IMR-90 (cell line): ENCODE measurements at regions not wholly inside any gene's neighbourhood (a gene's known extent, or its start where the extent isn't known, plus 50 kb on each side); places are given as distances from the start of the nearest gene placed in this dataset.
"Not testable (repeated sequence)": the region's sequence is repeated elsewhere in the genome, so short reads cannot be mapped to it uniquely, and the experiment has no call there.

Experiments
- ATAC-seq: fragments of 200-7000 bp; cut with Tn5 transposase; 2 replicates; pipeline ENCODE4 v1.9.1; 2020; ENCODE audit warnings: low read depth, mild to moderate bottlenecking, moderate library complexity
- BruUV-seq: library from RNA; stranded (reverse); fragments of 400-500 nt; replicated peaks from 2 replicates; lab custom pipeline; 2021; lab: Mats Ljungman, UMichigan
- CTCF ChIA-PET: fragments of 300-600 bp; formaldehyde crosslinking; extraction: SDS; loops from one replicate; lab custom pipeline; 2021; ENCODE audit warnings: antibody characterized with exemption; lab: Yijun Ruan, JAX
- POLR2A ChIA-PET: fragments of 300-600 bp; sonication (Branson Sonifier 250); formaldehyde crosslinking; loops from one replicate; lab custom pipeline; 2022; ENCODE audit warnings: antibody characterized with exemption; ENCODE audit not compliant: unreplicated experiment; lab: Charles Lee
- DNase-seq: peaks from one replicate; pipeline ENCODE4 v3.0.0; 2013
- H2AFZ ChIP-seq: replicated peaks from 2 replicates; pipeline ENCODE3; 2013; ENCODE audit warnings: low read length, mild to moderate bottlenecking; ENCODE audit not compliant: poor library complexity
- H2AK5ac ChIP-seq: 2 replicates; pipeline ENCODE4 v1.6.1; 2013; ENCODE audit warnings: low read depth, low read length, inconsistent platforms
- H2AK9ac ChIP-seq: replicated peaks from 2 replicates; pipeline ENCODE3; 2013; ENCODE audit warnings: mild to moderate bottlenecking, low read depth, low read length, moderate library complexity; ENCODE audit not compliant: poor library complexity
- H2BK120ac ChIP-seq: 2 replicates; pipeline ENCODE4 v1.6.1; 2013; ENCODE audit warnings: low read depth, low read length, inconsistent platforms
- H2BK15ac ChIP-seq: 3 replicates; pipeline ENCODE4 v1.6.1; 2013; ENCODE audit warnings: low read depth, low read length, inconsistent platforms
- H2BK20ac ChIP-seq: 2 replicates; pipeline ENCODE4 v1.6.1; 2013; ENCODE audit warnings: low read depth, mild to moderate bottlenecking, inconsistent platforms, low read length, moderate library complexity
- H2BK5ac ChIP-seq: 2 replicates; pipeline ENCODE4 v1.6.1; 2013; ENCODE audit warnings: mild to moderate bottlenecking, low read depth, low read length, inconsistent platforms; ENCODE audit not compliant: poor library complexity, severe bottlenecking
- H3K14ac ChIP-seq: replicated peaks from 2 replicates; pipeline ENCODE4 v1.6.1; 2013; ENCODE audit warnings: low read depth, low read length, inconsistent platforms
- H3K18ac ChIP-seq: 2 replicates; pipeline ENCODE4 v1.6.1; 2013; ENCODE audit warnings: low read depth, low read length, control low read depth
- H3K23ac ChIP-seq: 2 replicates; pipeline ENCODE4 v1.6.1; 2013; ENCODE audit warnings: low read depth, low read length, inconsistent platforms
- H3K27ac ChIP-seq: 2 replicates; pipeline ENCODE4 v1.5.1; 2013; ENCODE audit warnings: mild to moderate bottlenecking, control low read depth, low read length; ENCODE audit not compliant: insufficient read depth
- H3K27me3 ChIP-seq: 2 replicates; pipeline ENCODE4 v1.6.1; 2013; ENCODE audit warnings: low read length; ENCODE audit not compliant: control insufficient read depth, insufficient read depth
- H3K36me3 ChIP-seq: 2 replicates; pipeline ENCODE4 v1.6.1; 2013; ENCODE audit warnings: low read length, mixed read lengths; ENCODE audit not compliant: control insufficient read depth, insufficient read depth
- H3K4ac ChIP-seq: 2 replicates; pipeline ENCODE4 v1.6.1; 2013; ENCODE audit warnings: low read depth, low read length, inconsistent platforms
- H3K4me1 ChIP-seq: 2 replicates; pipeline ENCODE4 v1.6.1; 2013; ENCODE audit warnings: low read length, mixed read lengths; ENCODE audit not compliant: control insufficient read depth, insufficient read depth
- H3K4me2 ChIP-seq: 2 replicates; pipeline ENCODE4 v1.6.1; 2013; ENCODE audit warnings: low read depth, mild to moderate bottlenecking, control low read depth, low read length, moderate library complexity
- H3K4me3 ChIP-seq: 2 replicates; pipeline ENCODE4 v1.5.1; 2013; ENCODE audit warnings: low read depth, mild to moderate bottlenecking, control low read depth, low read length, moderate library complexity; ENCODE audit not compliant: insufficient read depth
- H3K56ac ChIP-seq: 2 replicates; pipeline ENCODE4 v1.6.1; 2013; ENCODE audit warnings: low read length, inconsistent platforms; ENCODE audit not compliant: insufficient read depth; ENCODE audit errors: extremely low read depth
- H3K79me1 ChIP-seq, 2 experiments: 2 replicates each; pipeline ENCODE4 v1.6.1; 2013; ENCODE audit warnings: low read length in 2 of 2, inconsistent platforms in 1 of 2, low read depth in 1 of 2
- H3K9ac ChIP-seq: 2 replicates; pipeline ENCODE4 v1.6.1; 2013; ENCODE audit warnings: low read depth, low read length, control low read depth
- H3K9me1 ChIP-seq: 2 replicates; pipeline ENCODE4 v1.6.1; 2013; ENCODE audit warnings: low read length, inconsistent platforms; ENCODE audit not compliant: insufficient read depth
- H3K9me3 ChIP-seq: 2 replicates; pipeline ENCODE4 v1.6.1; 2013; ENCODE audit warnings: low read length; ENCODE audit not compliant: control insufficient read depth, insufficient read depth
- H4K20me1 ChIP-seq: 2 replicates; pipeline ENCODE4 v1.6.1; 2013; ENCODE audit warnings: low read length, inconsistent platforms; ENCODE audit not compliant: insufficient read depth
- H4K5ac ChIP-seq: 2 replicates; pipeline ENCODE4 v1.6.1; 2013; ENCODE audit warnings: mild to moderate bottlenecking, low read depth, low read length, control low read depth
- H4K8ac ChIP-seq, 2 experiments: 2 replicates each; pipeline ENCODE4 v1.6.1; 2013; ENCODE audit warnings: low read depth in 2 of 2, low read length in 2 of 2, control low read depth in 1 of 2, inconsistent platforms in 1 of 2
- H4K91ac ChIP-seq: 2 replicates; pipeline ENCODE4 v1.6.1; 2013; ENCODE audit warnings: low read depth, low read length, inconsistent platforms; ENCODE audit not compliant: insufficient read depth
- CHD1 ChIP-seq: IDR thresholded peaks from 2 replicates; pipeline ENCODE4 v1.6.1; 2012; ENCODE audit warnings: low read depth, low read length, improper control_type of control experiment
- MAFK ChIP-seq: IDR thresholded peaks from 2 replicates; pipeline ENCODE4 v1.6.1; 2012; ENCODE audit warnings: low read depth, low read length, improper control_type of control experiment
- WGBS, 2 experiments: methylation state at CpG; one replicate each; pipeline versions ENCODE4 v1.1.5 to v1.1.7; 2013; ENCODE audit warnings: missing lambda C conversion rate in 2 of 2; ENCODE audit not compliant: insufficient read length in 1 of 2; ENCODE audit errors: extremely low coverage in 2 of 2; 5-methylcytosine and 5-hydroxymethylcytosine counted together
- dilution Hi-C: fragments of 300-500 bp; cut with HindIII; formaldehyde crosslinking; loops from one replicate; pipeline ENCODE4 v1.14.3; 2018; ENCODE audit warnings: low sequenced_read_pairs; ENCODE audit not compliant: unreplicated experiment
- in situ Hi-C: fragments of 300-500 bp; cut with MboI; formaldehyde crosslinking; loops from 3 replicates; pipeline ENCODE4 v1.14.3; 2019; ENCODE audit warnings: low sequenced_read_pairs, inconsistent platforms, mixed read lengths
- intact Hi-C: fragments of 100-400 bp; cut with micrococcal nuclease; formaldehyde crosslinking; loops from 2 replicates; pipeline ENCODE4 v1.10.0; 2022

GRCh38 chr4:24208691-24209090 lies 318.8 kb upstream of the PPARGC1A start:
- Histone ChIP-seq H3K27ac (no peak overlapping the region), H4K5ac (no peak overlapping the region; the same call in 1 of the 2 replicates), H3K14ac (no peak overlapping the region), H3K4me2 (no peak overlapping the region), H3K36me3 (no peaks in the 10 kb centered on the region), H3K9ac (no peak overlapping the region), H3K23ac (no peak overlapping the region), H2AFZ (no peak overlapping the region), H3K56ac (no peak overlapping the region), H3K27me3 (no peaks in the 10 kb centered on the region), H4K91ac (no peak overlapping the region), H2BK5ac (no peak overlapping the region), H3K79me1 (no peaks in the 10 kb centered on the region), H3K18ac (peak overlapping the region; percentile 63), H3K9me1 (no peaks in the 10 kb centered on the region), H2BK15ac (peak overlapping the region; percentile 45; the same call in 1 of the 3 replicates), H2BK120ac (no peak overlapping the region), H2BK20ac (no peak overlapping the region), H2AK5ac (0 out of 2 replicates have a peak overlapping the region, but pooled peaks have one; percentile 77), H3K4ac (no peak overlapping the region), H3K4me1 (peaks cover 10% of the 10 kb centered on the region), H4K20me1 (no peaks in the 10 kb centered on the region), H3K9me3 (no peaks in the 10 kb centered on the region), H4K8ac (0 out of 4 replicates have a peak overlapping the region, but pooled peaks of 1 of the 2 experiments have one; percentile 67), H2AK9ac (no peak overlapping the region), H3K4me3 (no peak overlapping the region)
- POLR2A ChIA-PET, result no interaction called here
- in situ Hi-C loops, result no loop called here
- CTCF ChIA-PET, result no interaction called here
- intact Hi-C loops, result no loop called here
- TF ChIP-seq MAFK (peak; percentile 88), CHD1 (no peak)
- BruUV-seq, result no TSS peak
- dilution Hi-C loops, result no loop called here
- WGBS, 2 experiments, result no CpG with 5 or more reads among the region's 3 CpGs
- DNase-seq (no peak), ATAC-seq (no peak)

- H3K23ac ChIP-seq, dilution Hi-C loops, H2BK20ac ChIP-seq, H3K9me1 ChIP-seq, BruUV-seq, POLR2A ChIA-PET, in situ Hi-C loops, CTCF ChIA-PET, H3K4ac ChIP-seq, H4K91ac ChIP-seq, H3K27ac ChIP-seq, H3K4me2 ChIP-seq, H3K27me3 ChIP-seq, H2AK9ac ChIP-seq, intact Hi-C loops, H3K4me3 ChIP-seq, H3K9ac ChIP-seq, H4K5ac ChIP-seq, H3K36me3 ChIP-seq, H3K79me1 ChIP-seq, DNase-seq, ATAC-seq, H3K4me1 ChIP-seq, H4K20me1 ChIP-seq, H2BK5ac ChIP-seq, H4K8ac ChIP-seq, H2AFZ ChIP-seq, H2AK5ac ChIP-seq, H3K56ac ChIP-seq, H3K14ac ChIP-seq, H2BK15ac ChIP-seq, H3K9me3 ChIP-seq, H3K18ac ChIP-seq, H2BK120ac ChIP-seq: not testable (repeated sequence)
- WGBS, 2 experiments, result no CpG with 5 or more reads among the region's 8 CpGs
Measured at GRCh38 chr4:24204708-24205107, 314.9 kb upstream of the PPARGC1A start.
